HG03139 (cell line): ENCODE measurements at regions not wholly inside any gene's neighbourhood (a gene's known extent, or its start where the extent isn't known, plus 50 kb on each side); places are given as distances from the start of the nearest gene placed in this dataset.

Experiments
- ATAC-seq: cut with Tn5 transposase; IDR thresholded peaks from one replicate; pipeline ENCODE4 v1.9.1; 2021; ENCODE audit not compliant: unreplicated experiment

GRCh38 chr18:2395427-2396161 lies 175.7 kb downstream of the METTL4 start:
- ATAC-seq: peak; percentile 79

GRCh38 chr18:2396162-2396505 lies 175.2 kb downstream of the METTL4 start:
- ATAC-seq: peak; percentile 15

- ATAC-seq: no peak
Measured at GRCh38 chr18:2400701-2401196, 170.6 kb downstream of the METTL4 start.

GRCh38 chr18:2402084-2402483 lies 169.2 kb downstream of the METTL4 start:
- ATAC-seq: no peak

GRCh38 chr18:2406544-2406943 lies 164.8 kb downstream of the METTL4 start:
- ATAC-seq: no peak

- ATAC-seq: no peak
Measured at GRCh38 chr18:2407961-2408360, 163.3 kb downstream of the METTL4 start.

- ATAC-seq: no peak
Measured at GRCh38 chr18:2409906-2410305, 161.4 kb downstream of the METTL4 start.

GRCh38 chr18:2410688-2411087 lies 160.6 kb downstream of the METTL4 start:
- no peak for ATAC-seq

- ATAC-seq: no peak
Measured at GRCh38 chr18:2411381-2411960, 159.8 kb downstream of the METTL4 start.

GRCh38 chr18:2412281-2412680 lies 159.0 kb downstream of the METTL4 start:
- ATAC-seq: no peak

GRCh38 chr18:2412996-2413751 lies 158.1 kb downstream of the METTL4 start:
- ATAC-seq: no peak

GRCh38 chr18:2414235-2414634 lies 157.1 kb downstream of the METTL4 start:
- no peak for ATAC-seq

- ATAC-seq: no peak
Measured at GRCh38 chr18:2415656-2416055, 155.6 kb downstream of the METTL4 start.

GRCh38 chr18:2417861-2418610 lies 153.3 kb downstream of the METTL4 start:
- ATAC-seq: no peak

- no peak for ATAC-seq
Measured at GRCh38 chr18:2420367-2420766, 150.9 kb downstream of the METTL4 start.

- no peak for ATAC-seq
Measured at GRCh38 chr18:2423761-2424160, 147.5 kb downstream of the METTL4 start.

GRCh38 chr18:2424420-2424819 lies 146.9 kb downstream of the METTL4 start:
- no peak for ATAC-seq

- no peak for ATAC-seq
Measured at GRCh38 chr18:2425426-2426317, 145.6 kb downstream of the METTL4 start.

- no peak for ATAC-seq
Measured at GRCh38 chr18:2430191-2430590, 141.1 kb downstream of the METTL4 start.

- no peak for ATAC-seq
Measured at GRCh38 chr18:2431806-2432205, 139.5 kb downstream of the METTL4 start.
